Glutamatergic neuron (in vitro differentiated cells): ENCODE measurements at regions not wholly inside any gene's neighbourhood (a gene's known extent, or its start where the extent isn't known, plus 50 kb on each side); places are given as distances from the start of the nearest gene placed in this dataset.
A peak's percentile ranks its signal among the peaks of the same experiment; 100 is the strongest.
"Not testable (repeated sequence)": the region's sequence is repeated elsewhere in the genome, so short reads cannot be mapped to it uniquely, and the experiment has no call there.

Source experiments
- DNase-seq: peaks from one replicate; pipeline ENCODE4 v3.0.0; 2022
- H3K27ac Mint-ChIP-seq: one replicate; pipeline ENCODE4 v1.8.0; 2020; ENCODE audit warnings: mild to moderate bottlenecking, mixed read lengths, inconsistent platforms; ENCODE audit not compliant: unreplicated experiment
- H3K27me3 Mint-ChIP-seq: one replicate; pipeline ENCODE4 v1.8.0; 2020; ENCODE audit warnings: mild to moderate bottlenecking, moderate library complexity, mixed read lengths, inconsistent platforms; ENCODE audit not compliant: unreplicated experiment
- H3K36me3 Mint-ChIP-seq: one replicate; pipeline ENCODE4 v1.8.0; 2020; ENCODE audit warnings: mild to moderate bottlenecking, mixed read lengths, inconsistent platforms; ENCODE audit not compliant: unreplicated experiment
- H3K4me1 Mint-ChIP-seq: one replicate; pipeline ENCODE4 v1.8.0; 2020; ENCODE audit warnings: mild to moderate bottlenecking, low read depth, mixed read lengths, inconsistent platforms; ENCODE audit not compliant: unreplicated experiment
- H3K4me3 Mint-ChIP-seq: one replicate; pipeline ENCODE4 v1.8.0; 2020; ENCODE audit warnings: mild to moderate bottlenecking, mixed read lengths, inconsistent platforms; ENCODE audit not compliant: unreplicated experiment
- H3K9me3 Mint-ChIP-seq: one replicate; pipeline ENCODE4 v1.8.0; 2020; ENCODE audit warnings: mild to moderate bottlenecking, moderate library complexity, mixed read lengths, inconsistent platforms; ENCODE audit not compliant: unreplicated experiment
- TF ChIP-seq, protein P1 (sequence below): fragments of 200-600 bp; sonication (generic); IDR thresholded peaks from one replicate; pipeline ENCODE4 v1.5.0; 2021; ENCODE audit not compliant: partially characterized antibody, unreplicated experiment

DNA sequence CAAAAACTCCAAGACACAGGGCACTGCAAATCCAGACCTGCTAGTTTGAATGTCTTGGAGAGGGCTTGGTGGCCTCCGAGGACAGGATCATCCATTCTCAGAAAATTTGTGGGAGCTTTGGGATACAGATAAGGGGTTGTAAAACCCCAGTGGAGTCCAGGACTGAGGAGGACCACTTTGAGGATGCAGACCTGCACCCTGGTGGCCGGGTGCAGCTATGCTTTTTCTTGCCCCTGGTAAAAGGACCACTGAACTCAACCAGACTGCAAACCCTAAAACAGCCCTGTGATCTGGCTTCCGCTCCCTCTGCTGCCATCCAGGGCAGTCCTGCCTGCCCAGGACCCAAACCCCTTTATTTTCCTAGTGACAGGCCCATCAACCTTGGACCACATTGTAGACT is 169.5 kb upstream of the DAAM1 start:
- no peak overlapping the region for H3K27ac Mint-ChIP-seq
- TF ChIP-seq, protein P1, sequence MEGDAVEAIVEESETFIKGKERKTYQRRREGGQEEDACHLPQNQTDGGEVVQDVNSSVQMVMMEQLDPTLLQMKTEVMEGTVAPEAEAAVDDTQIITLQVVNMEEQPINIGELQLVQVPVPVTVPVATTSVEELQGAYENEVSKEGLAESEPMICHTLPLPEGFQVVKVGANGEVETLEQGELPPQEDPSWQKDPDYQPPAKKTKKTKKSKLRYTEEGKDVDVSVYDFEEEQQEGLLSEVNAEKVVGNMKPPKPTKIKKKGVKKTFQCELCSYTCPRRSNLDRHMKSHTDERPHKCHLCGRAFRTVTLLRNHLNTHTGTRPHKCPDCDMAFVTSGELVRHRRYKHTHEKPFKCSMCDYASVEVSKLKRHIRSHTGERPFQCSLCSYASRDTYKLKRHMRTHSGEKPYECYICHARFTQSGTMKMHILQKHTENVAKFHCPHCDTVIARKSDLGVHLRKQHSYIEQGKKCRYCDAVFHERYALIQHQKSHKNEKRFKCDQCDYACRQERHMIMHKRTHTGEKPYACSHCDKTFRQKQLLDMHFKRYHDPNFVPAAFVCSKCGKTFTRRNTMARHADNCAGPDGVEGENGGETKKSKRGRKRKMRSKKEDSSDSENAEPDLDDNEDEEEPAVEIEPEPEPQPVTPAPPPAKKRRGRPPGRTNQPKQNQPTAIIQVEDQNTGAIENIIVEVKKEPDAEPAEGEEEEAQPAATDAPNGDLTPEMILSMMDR: peak; percentile 41
- peaks cover 5% of the 10 kb centered on the region for H3K27me3 Mint-ChIP-seq
- DNase-seq: no peak
- peaks cover 6% of the 10 kb centered on the region for H3K9me3 Mint-ChIP-seq
- H3K4me3 Mint-ChIP-seq: no peak overlapping the region
- H3K36me3 Mint-ChIP-seq: peaks cover 6% of the 10 kb centered on the region
- no peaks in the 10 kb centered on the region for H3K4me1 Mint-ChIP-seq

DNA sequence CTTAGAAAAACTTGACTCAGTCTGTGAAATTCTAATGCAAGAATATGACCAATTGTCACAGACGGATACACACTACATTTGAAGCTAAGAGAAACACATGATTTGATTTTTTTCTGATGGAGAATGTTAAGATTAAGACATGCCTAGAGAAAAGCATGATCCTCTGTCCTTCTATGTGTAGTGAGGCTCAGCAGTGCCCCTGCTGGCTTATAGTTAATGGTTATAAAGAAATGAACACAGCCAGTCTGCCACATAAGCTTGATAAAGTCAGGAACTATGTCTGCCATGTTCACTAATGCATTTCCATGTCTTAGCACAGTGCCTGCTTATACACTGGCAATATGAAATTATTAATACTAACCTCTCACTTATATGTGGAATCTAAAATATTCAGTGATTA is 168.1 kb upstream of the DAAM1 start:
- no peak overlapping the region for H3K27ac Mint-ChIP-seq
- H3K9me3 Mint-ChIP-seq: peaks cover 2% of the 10 kb centered on the region

GRCh38 chr14:59022144-59022543 is 166.3 kb upstream of the DAAM1 start:
- no peak for DNase-seq
- no peaks in the 10 kb centered on the region for H3K9me3 Mint-ChIP-seq
- TF ChIP-seq, protein P1: no peak
- no peaks in the 10 kb centered on the region for H3K36me3 Mint-ChIP-seq
- H3K27me3 Mint-ChIP-seq: no peaks in the 10 kb centered on the region
- no peak overlapping the region for H3K27ac Mint-ChIP-seq
- no peak overlapping the region for H3K4me3 Mint-ChIP-seq
- H3K4me1 Mint-ChIP-seq: no peaks in the 10 kb centered on the region

More for the DNA sequence above, 168.1 kb upstream of the DAAM1 start:
- H3K36me3 Mint-ChIP-seq: no peaks in the 10 kb centered on the region
- no peaks in the 10 kb centered on the region for H3K4me1 Mint-ChIP-seq
- TF ChIP-seq, protein P1: peak; percentile 43
- DNase-seq: peak; percentile 20
- H3K4me3 Mint-ChIP-seq: no peak overlapping the region
- H3K27me3 Mint-ChIP-seq: no peaks in the 10 kb centered on the region

DNA sequence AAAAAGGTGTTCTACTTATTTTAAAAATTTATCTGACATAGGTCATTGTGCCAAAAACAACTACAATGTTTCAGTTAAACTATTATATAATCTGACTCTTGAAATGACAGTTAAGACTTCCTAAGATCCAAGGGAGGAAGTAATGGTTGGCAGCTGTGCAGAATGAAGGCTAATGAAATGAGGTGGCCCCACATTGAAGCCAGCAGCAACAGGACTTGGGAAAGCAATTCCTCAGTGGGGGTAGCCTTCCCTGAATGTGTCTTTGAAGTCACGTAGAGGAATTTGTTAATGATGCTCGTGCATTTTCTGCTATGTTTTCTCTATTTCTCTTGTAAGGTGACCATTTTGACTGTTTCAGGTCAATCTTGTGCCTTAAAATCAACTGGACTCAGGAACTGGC is 162.4 kb upstream of the DAAM1 start:
- peaks cover 2% of the 10 kb centered on the region for H3K27me3 Mint-ChIP-seq

DNA sequence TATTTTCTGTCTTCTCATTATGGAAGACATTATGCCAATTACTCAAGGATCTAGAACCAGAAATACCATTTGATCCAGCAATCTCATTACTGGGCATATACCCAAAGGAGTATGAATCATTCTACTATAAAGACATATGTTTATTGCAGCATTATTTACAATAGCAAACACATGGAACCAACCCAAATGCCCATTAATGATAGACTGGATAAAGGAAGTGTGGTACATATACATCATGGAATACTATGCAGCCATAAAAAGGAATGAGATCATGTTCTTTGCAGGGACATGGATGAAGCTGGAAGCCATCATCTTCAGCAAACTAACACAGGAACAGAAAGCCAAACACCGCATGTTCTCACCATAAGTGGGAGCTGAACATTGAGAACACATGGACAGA is 161.8 kb upstream of the DAAM1 start:
- not testable (repeated sequence) for H3K4me3 Mint-ChIP-seq, H3K9me3 Mint-ChIP-seq, H3K36me3 Mint-ChIP-seq, H3K27me3 Mint-ChIP-seq, H3K27ac Mint-ChIP-seq, DNase-seq, H3K4me1 Mint-ChIP-seq

More for the DNA sequence above, 162.4 kb upstream of the DAAM1 start:
- Mint-ChIP-seq H3K9me3 (peaks cover 2% of the 10 kb centered on the region), H3K4me3 (no peak overlapping the region), H3K27ac (no peak overlapping the region), H3K4me1 (peaks cover 7% of the 10 kb centered on the region), H3K36me3 (no peaks in the 10 kb centered on the region)
- TF ChIP-seq, protein P1: no peak
- DNase-seq: no peak
